HepG2 (cell line): ENCODE measurements at regions not wholly inside any gene's neighbourhood (a gene's known extent, or its start where the extent isn't known, plus 50 kb on each side); places are given as distances from the start of the nearest gene placed in this dataset.

Experiments
- ARID3A ChIP-seq: IDR thresholded peaks from 2 replicates; pipeline ENCODE4 v1.6.1; 2012; ENCODE audit warnings: low read depth, low read length, improper control_type of control experiment
- BRCA1 ChIP-seq: sonication (generic); formaldehyde crosslinking; IDR thresholded peaks from 2 replicates; pipeline ENCODE4 v1.4.0; 2020; ENCODE audit warnings: missing genetic modification reagents
- EP300 ChIP-seq, 3 experiments: sonication (generic) in 1 of 3; formaldehyde crosslinking in 1 of 3; IDR thresholded peaks; 2 replicates each; pipeline versions ENCODE4 v1.5.1 to v1.6.1; 2011 to 2020; ENCODE audit warnings: low read depth in 2 of 3, low read length in 2 of 3, borderline replicate concordance in 1 of 3, improper control_type of control experiment in 1 of 3, mild to moderate bottlenecking in 1 of 3, missing genetic modification reagents in 1 of 3, moderate library complexity in 1 of 3
- FOSL2 ChIP-seq: sonication (generic); formaldehyde crosslinking; IDR thresholded peaks from 2 replicates; pipeline ENCODE4 v1.4.0; 2020; ENCODE audit warnings: missing genetic modification reagents
- FOXP4 ChIP-seq: sonication (generic); formaldehyde crosslinking; IDR thresholded peaks from 2 replicates; pipeline ENCODE4 v1.4.0; 2020; ENCODE audit warnings: missing genetic modification reagents
- HBP1 ChIP-seq: IDR thresholded peaks from 2 replicates; pipeline ENCODE4 v1.6.1; 2016; ENCODE audit warnings: low read depth, control low read depth
- NFKBIZ ChIP-seq: IDR thresholded peaks from 2 replicates; pipeline ENCODE4 v1.6.1; 2018; ENCODE audit warnings: missing genetic modification reagents, missing compliant biosample characterization
- NR2F6 ChIP-seq, 2 experiments: IDR thresholded peaks; 2 replicates each; pipeline ENCODE4 v1.6.1; 2016; ENCODE audit warnings: antibody characterized with exemption in 1 of 2, mild to moderate bottlenecking in 1 of 2
- POGZ ChIP-seq: sonication (generic); formaldehyde crosslinking; IDR thresholded peaks from 2 replicates; pipeline ENCODE4 v1.4.0; 2020; ENCODE audit warnings: mild to moderate bottlenecking, missing genetic modification reagents
- POLR2AphosphoS2 ChIP-seq: IDR thresholded peaks from 2 replicates; pipeline ENCODE4 v1.6.1; 2011; ENCODE audit warnings: low read depth, low read length, improper control_type of control experiment
- ZBTB34 ChIP-seq: sonication (generic); formaldehyde crosslinking; IDR thresholded peaks from 2 replicates; pipeline ENCODE4 v1.8.0; 2022; ENCODE audit warnings: mild to moderate bottlenecking, missing genetic modification reagents
- ZBTB38 ChIP-seq: sonication (generic); formaldehyde crosslinking; IDR thresholded peaks from 2 replicates; pipeline ENCODE4 v1.5.1; 2020; ENCODE audit warnings: mild to moderate bottlenecking, missing genetic modification reagents
- ZBTB43 ChIP-seq: sonication (generic); formaldehyde crosslinking; conservative IDR thresholded peaks from 2 replicates; pipeline ENCODE4 v1.4.0; 2020; ENCODE audit warnings: missing genetic modification reagents
- ZNF138 ChIP-seq: sonication (generic); formaldehyde crosslinking; IDR thresholded peaks from 2 replicates; pipeline ENCODE4 v1.5.0; 2020; ENCODE audit warnings: mild to moderate bottlenecking, low read depth, missing genetic modification reagents
- ZNF205 ChIP-seq: IDR thresholded peaks from 2 replicates; pipeline ENCODE4 v1.6.1; 2018; ENCODE audit warnings: missing biosample characterization, missing genetic modification reagents
- ZNF564 ChIP-seq: sonication (generic); formaldehyde crosslinking; IDR thresholded peaks from 2 replicates; pipeline ENCODE4 v1.8.1; 2023; ENCODE audit warnings: mild to moderate bottlenecking, missing genetic modification reagents
- ZNF780A ChIP-seq: sonication (generic); formaldehyde crosslinking; IDR thresholded peaks from 2 replicates; pipeline ENCODE4 v1.8.0; 2022; ENCODE audit warnings: mild to moderate bottlenecking, missing genetic modification reagents, moderate library complexity
- ZNF878 ChIP-seq: sonication (generic); formaldehyde crosslinking; IDR thresholded peaks from 2 replicates; pipeline ENCODE4 v1.8.1; 2023; ENCODE audit warnings: mild to moderate bottlenecking, missing genetic modification reagents, moderate library complexity

- TF ChIP-seq ZNF780A (CRISPR knock-in tag) (no peak), FOSL2 (peak; percentile 86), ARID3A (peak; percentile 41; the same call in 1 of the 2 replicates), BRCA1 (CRISPR knock-in tag) (no peak), HBP1 (CRISPR knock-in tag) (0 out of 2 replicates have a peak, but pooled peaks have one; percentile 11), ZBTB34 (peak; percentile 72), ZNF138 (CRISPR knock-in tag) (no peak), ZBTB38 (no peak), POGZ (CRISPR knock-in tag) (peak; percentile 73; the same call in 1 of the 2 replicates), ZNF564 (CRISPR knock-in tag) (no peak), ZNF878 (0 out of 2 replicates have a peak, but pooled peaks have one; percentile 41), ZBTB43 (CRISPR knock-in tag) (no peak), NR2F6 (IDR thresholded peaks at IDR 0.05) (no peak; the same call in 1 of the 2 replicates), NR2F6 (CRISPR knock-in tag; IDR thresholded peaks at IDR 0.05) (peak; percentile 43; the same call in 1 of the 2 replicates), FOXP4 (peak; percentile 37; the same call in 1 of the 2 replicates), ZNF205 (CRISPR knock-in tag) (peak; percentile 65; the same call in 1 of the 2 replicates), NFKBIZ (CRISPR knock-in tag) (no peak), EP300 (IDR thresholded peaks at IDR 0.05; ENCODE audit: low read depth in 2 of 2, low read length in 2 of 2) (peak; percentile 50 to 92; a peak in 3 of 4 replicates), EP300 (CRISPR knock-in tag; IDR thresholded peaks at IDR 0.05; ENCODE audit: borderline replicate concordance) (peak; percentile 75; the same call in 1 of the 2 replicates), POLR2AphosphoS2 (no peak)
Measured at GRCh38 chr2:224104668-224105386, 65.7 kb upstream of the SERPINE2 start (continued).
